ENCODE measurements at regions not wholly inside any gene's neighbourhood (a gene's known extent, or its start where the extent isn't known, plus 50 kb on each side); places are given as distances from the start of the nearest gene placed in this dataset.
A peak's percentile ranks its signal among the peaks of the same experiment; 100 is the strongest.

DNA sequence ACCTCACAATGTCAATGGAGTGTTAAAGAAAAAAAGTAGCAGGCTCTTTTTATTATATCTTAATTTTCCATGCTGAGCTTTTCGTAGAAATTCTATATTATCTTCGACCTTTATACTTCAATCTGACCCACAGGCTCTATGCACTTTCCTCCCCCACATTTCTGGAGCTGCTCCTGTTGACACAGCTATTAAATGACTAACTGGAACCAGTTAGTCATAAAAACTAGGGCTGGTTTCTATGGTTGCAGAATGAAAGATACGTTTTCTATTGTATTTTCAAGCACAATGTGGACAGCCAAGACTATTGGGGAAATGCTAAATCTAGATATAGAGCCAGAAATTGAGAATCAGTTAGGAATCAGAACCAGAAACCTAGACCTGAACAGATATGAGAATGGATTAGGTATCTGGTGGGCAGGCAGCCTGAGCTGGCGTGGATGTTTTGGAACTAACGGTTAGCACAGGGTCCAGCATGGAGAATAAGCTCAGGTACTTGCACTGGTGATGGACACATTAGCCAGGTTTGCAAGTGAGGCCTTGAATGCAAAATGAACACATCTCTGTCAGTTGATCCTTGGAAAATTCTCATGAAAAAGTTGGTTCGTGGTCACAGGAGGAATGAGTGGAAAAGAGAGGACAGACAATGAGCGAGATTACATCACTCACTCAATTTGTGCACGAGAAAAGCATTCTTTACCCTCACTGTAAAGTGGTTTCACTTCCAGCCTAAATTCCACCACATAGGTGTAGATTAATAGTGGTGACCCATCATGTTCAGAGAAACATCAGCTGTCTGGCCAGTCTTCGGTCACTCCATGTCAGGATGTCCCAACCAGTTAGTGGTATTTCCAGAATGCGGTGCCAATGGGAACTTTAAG is 144.6 kb upstream of the EPHA4 start:
- Histone ChIP-seq H3K4me2 (ENCODE audit: insufficient read depth in 1 of 2, low read depth in 2 of 2, low read length in 2 of 2) (peak overlapping the region in 1 of 2 experiments; percentile 30; a peak in 1 of 4 replicates), H2AK5ac (ENCODE audit: low read depth, low read length) (no peak overlapping the region), H3K18ac (ENCODE audit: extremely low read depth, low read length) (no peak overlapping the region), H2BK20ac (ENCODE audit: low read length) (no peak overlapping the region), H4K8ac (ENCODE audit: extremely low read depth, insufficient read depth, low read length) (no peak overlapping the region), H3K27me3 (replicated peaks in 1 of 4; ENCODE audit: control insufficient read depth in 3 of 4, extremely low read depth in 1 of 4, insufficient read depth in 3 of 4, low read length in 3 of 4) (no peaks in the 10 kb centered on the region), H2BK12ac (ENCODE audit: low read depth, low read length) (peak overlapping the region; percentile 6; the same call in 1 of the 2 replicates), H2AFZ (ENCODE audit: low read length) (no peak overlapping the region), H3K79me1 (ENCODE audit: low read depth, low read length) (no peaks in the 10 kb centered on the region), H2BK15ac (ENCODE audit: low read length) (no peak overlapping the region), H4K91ac (replicated peaks; ENCODE audit: insufficient read length, low read length) (no peak overlapping the region), H3K9me3 (ENCODE audit: insufficient read depth in 2 of 2, low read depth in 1 of 2, low read length in 1 of 2) (peaks cover 0 to 3% of the 10 kb centered on the region in 2 experiments; a peak in 1 of 4 replicates), H2BK5ac (ENCODE audit: low read depth, low read length) (no peak overlapping the region), H4K20me1 (replicated peaks in 1 of 2; ENCODE audit: control insufficient read depth in 1 of 2, insufficient read depth in 2 of 2, low read length in 2 of 2) (no peaks in the 10 kb centered on the region), H3K4ac (replicated peaks; ENCODE audit: insufficient read length, low read depth, low read length) (no peak overlapping the region), H3K14ac (ENCODE audit: insufficient read length) (no peak overlapping the region), H3K79me2 (ENCODE audit: control insufficient read depth in 1 of 2, insufficient read depth in 2 of 2, low read length in 2 of 2) (no peaks in the 10 kb centered on the region), H3K9ac (replicated peaks in 1 of 4; ENCODE audit: extremely low read depth in 1 of 4, low read depth in 3 of 4, low read length in 3 of 4) (no peak overlapping the region), H4K5ac (ENCODE audit: insufficient read length, low read depth, low read length) (no peak overlapping the region), H2BK120ac (replicated peaks; ENCODE audit: low read depth, low read length) (no peak overlapping the region), H3K27ac (ENCODE audit: low read depth, low read length) (no peak overlapping the region), H3K23me2 (ENCODE audit: low read depth, low read length) (no peaks in the 10 kb centered on the region), H3K4me3 (ENCODE audit: extremely low read depth in 1 of 4, insufficient read depth in 2 of 4, low read depth in 3 of 4, low read length in 4 of 4) (no peak overlapping the region), H3K4me1 (replicated peaks in 1 of 4; ENCODE audit: control insufficient read depth in 3 of 4, insufficient read depth in 4 of 4, low read length in 3 of 4) (peaks cover 0 to 7% (median 3%) of the 10 kb centered on the region in 4 experiments; a peak in 4 of 7 replicates), H3K23ac (ENCODE audit: insufficient read length) (no peak overlapping the region), H3K56ac (replicated peaks; ENCODE audit: insufficient read length, low read depth, low read length) (no peak overlapping the region), H3K36me3 (ENCODE audit: control insufficient read depth in 2 of 4, insufficient read depth in 4 of 4, low read length in 3 of 4) (no peaks in the 10 kb centered on the region)
- no peak for DNase-seq (ENCODE audit: low read depth in 1 of 2, low spot score in 2 of 2)
- ChIA-PET POLR2A (ENCODE audit: partially characterized antibody) (no interaction called here), CTCF (ENCODE audit: partially characterized antibody) (no interaction called here)
- 88% methylated on average over 10 of the region's 10 CpGs; no CpG with 5 or more reads in 1 of the 2 experiments for WGBS, 2 experiments (ENCODE audit: extremely low coverage in 1 of 2, insufficient coverage in 1 of 2, insufficient read length in 1 of 2, insufficient replicate concordance in 2 of 2, low coverage in 1 of 2, low lambda C conversion rate in 2 of 2, missing lambda C conversion rate in 1 of 2)
- FAIRE-seq: no peak
- TF ChIP-seq HDAC2 (IDR thresholded peaks at IDR 0.05; ENCODE audit: borderline replicate concordance in 1 of 2, low read depth in 2 of 2, low read length in 2 of 2) (no peak), BRCA1 (IDR thresholded peaks at IDR 0.05; ENCODE audit: low read depth, low read length) (no peak), TAF1 (IDR thresholded peaks at IDR 0.05; ENCODE audit: low read depth, low read length) (no peak), SUZ12 (IDR thresholded peaks at IDR 0.05; ENCODE audit: low read length) (no peak), BACH1 (IDR thresholded peaks at IDR 0.05; ENCODE audit: low read length) (no peak), GTF2F1 (IDR thresholded peaks at IDR 0.05; ENCODE audit: borderline replicate concordance, low read depth, low read length) (no peak), CBX8 (IDR thresholded peaks at IDR 0.05; ENCODE audit: borderline replicate concordance, low read depth, low read length) (no peak), HDAC6 (IDR thresholded peaks at IDR 0.05; ENCODE audit: low read depth, low read length) (no peak), POU5F1 (IDR thresholded peaks at IDR 0.05; ENCODE audit: low read depth, low read length) (no peak), SIX5 (IDR thresholded peaks at IDR 0.05; ENCODE audit: low read depth, low read length) (no peak)
- TF ChIP-seq, protein P1, sequence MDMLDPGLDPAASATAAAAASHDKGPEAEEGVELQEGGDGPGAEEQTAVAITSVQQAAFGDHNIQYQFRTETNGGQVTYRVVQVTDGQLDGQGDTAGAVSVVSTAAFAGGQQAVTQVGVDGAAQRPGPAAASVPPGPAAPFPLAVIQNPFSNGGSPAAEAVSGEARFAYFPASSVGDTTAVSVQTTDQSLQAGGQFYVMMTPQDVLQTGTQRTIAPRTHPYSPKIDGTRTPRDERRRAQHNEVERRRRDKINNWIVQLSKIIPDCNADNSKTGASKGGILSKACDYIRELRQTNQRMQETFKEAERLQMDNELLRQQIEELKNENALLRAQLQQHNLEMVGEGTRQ (IDR thresholded peaks at IDR 0.05; ENCODE audit: low read length): no peak

Data from H1 (cell line).